ENCODE measurements at regions not wholly inside any gene's neighbourhood (a gene's known extent, or its start where the extent isn't known, plus 50 kb on each side); places are given as distances from the start of the nearest gene placed in this dataset.

DNA sequence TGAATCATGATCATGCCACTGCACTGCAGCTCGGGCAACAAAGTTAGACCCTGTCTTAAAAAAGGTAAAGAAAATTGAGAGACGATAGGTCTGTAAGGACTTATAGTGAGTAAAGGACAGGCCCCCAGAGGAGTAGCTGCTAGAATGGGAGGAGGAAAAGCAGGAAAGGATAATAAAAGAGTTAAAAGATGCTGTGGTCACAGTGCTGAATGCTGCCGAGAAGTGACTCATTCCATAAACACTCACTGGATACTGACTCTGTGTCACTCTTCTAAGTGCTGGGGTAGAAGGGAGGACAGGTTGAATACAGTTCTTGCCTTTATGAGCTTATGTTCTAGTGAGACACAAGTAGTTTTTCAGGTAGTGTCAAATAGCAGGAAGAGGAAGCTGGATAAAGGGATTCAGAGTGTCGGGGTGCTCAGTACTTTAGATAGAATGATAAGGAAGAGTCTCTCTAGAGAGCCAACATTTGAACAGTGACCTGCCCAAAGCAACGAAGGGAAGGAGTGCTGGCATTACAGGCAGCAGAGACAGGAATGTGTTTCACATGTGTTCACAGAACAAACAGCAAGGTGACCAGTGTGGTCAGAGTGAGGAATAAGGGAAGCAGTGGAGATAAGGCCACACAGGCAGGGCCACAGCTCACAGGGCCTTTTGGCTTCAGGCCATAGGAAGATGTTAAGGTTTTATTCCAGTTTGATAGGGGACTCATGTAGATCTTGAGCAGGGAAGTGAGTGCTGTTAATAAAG is 1240.5 kb downstream of the UQCRFS1 start:
- H4K20me1 ChIP-seq (ENCODE audit: control insufficient read depth, insufficient read depth, insufficient read length), result no peaks in the 10 kb centered on the region
- no peak overlapping the region for H2AFZ ChIP-seq (ENCODE audit: low read length)
- TF ChIP-seq, protein P1, sequence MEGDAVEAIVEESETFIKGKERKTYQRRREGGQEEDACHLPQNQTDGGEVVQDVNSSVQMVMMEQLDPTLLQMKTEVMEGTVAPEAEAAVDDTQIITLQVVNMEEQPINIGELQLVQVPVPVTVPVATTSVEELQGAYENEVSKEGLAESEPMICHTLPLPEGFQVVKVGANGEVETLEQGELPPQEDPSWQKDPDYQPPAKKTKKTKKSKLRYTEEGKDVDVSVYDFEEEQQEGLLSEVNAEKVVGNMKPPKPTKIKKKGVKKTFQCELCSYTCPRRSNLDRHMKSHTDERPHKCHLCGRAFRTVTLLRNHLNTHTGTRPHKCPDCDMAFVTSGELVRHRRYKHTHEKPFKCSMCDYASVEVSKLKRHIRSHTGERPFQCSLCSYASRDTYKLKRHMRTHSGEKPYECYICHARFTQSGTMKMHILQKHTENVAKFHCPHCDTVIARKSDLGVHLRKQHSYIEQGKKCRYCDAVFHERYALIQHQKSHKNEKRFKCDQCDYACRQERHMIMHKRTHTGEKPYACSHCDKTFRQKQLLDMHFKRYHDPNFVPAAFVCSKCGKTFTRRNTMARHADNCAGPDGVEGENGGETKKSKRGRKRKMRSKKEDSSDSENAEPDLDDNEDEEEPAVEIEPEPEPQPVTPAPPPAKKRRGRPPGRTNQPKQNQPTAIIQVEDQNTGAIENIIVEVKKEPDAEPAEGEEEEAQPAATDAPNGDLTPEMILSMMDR (conservative IDR thresholded peaks at IDR 0.05), result no peak
- no peak overlapping the region for H3K18ac ChIP-seq (ENCODE audit: insufficient read length, low read depth, low read length)
- no peak overlapping the region for H3K4me3 Mint-ChIP-seq
- no peaks in the 10 kb centered on the region for H3K9me3 ChIP-seq (ENCODE audit: control insufficient read depth, low read depth, low read length)
- no peak overlapping the region for H3K4ac ChIP-seq (ENCODE audit: low read depth, low read length)
- H2BK12ac ChIP-seq (ENCODE audit: insufficient read length, low read depth, low read length), result no peak overlapping the region
- H3K23ac ChIP-seq (ENCODE audit: insufficient read length, low read depth, low read length), result no peak overlapping the region
- no peaks in the 10 kb centered on the region for H3K79me1 ChIP-seq (ENCODE audit: insufficient read depth, low read depth, low read length, poor library complexity, severe bottlenecking)
- no peak overlapping the region for H2BK5ac ChIP-seq (ENCODE audit: insufficient read length, low read length)
- H4K5ac ChIP-seq (ENCODE audit: insufficient read length, low read depth, low read length), result no peak overlapping the region
- H3K79me2 ChIP-seq (ENCODE audit: insufficient read depth, low read length), result no peaks in the 10 kb centered on the region
- no peak overlapping the region for H2BK120ac ChIP-seq (ENCODE audit: low read depth, low read length, poor library complexity, severe bottlenecking)
- H3K4me1 Mint-ChIP-seq, result peaks cover 17 to 18% of the 10 kb centered on the region in 2 experiments
- no peak overlapping the region for H3K56ac ChIP-seq (ENCODE audit: insufficient read length, low read depth, low read length)
- H3T11ph ChIP-seq (ENCODE audit: low read length), result no peak overlapping the region
- H2AK5ac ChIP-seq (ENCODE audit: insufficient read length, low read length), result no peak overlapping the region
- no peak overlapping the region for H3K4me2 ChIP-seq (ENCODE audit: insufficient read depth, insufficient read length, low read length)
- no peak overlapping the region for H3K14ac ChIP-seq (ENCODE audit: insufficient read depth, low read length)
- no peak overlapping the region for H2BK15ac ChIP-seq (ENCODE audit: low read depth, low read length)
- H3K23me2 ChIP-seq (ENCODE audit: insufficient read length, low read depth, low read length, poor library complexity, severe bottlenecking), result no peaks in the 10 kb centered on the region
- H3K4me1 ChIP-seq (ENCODE audit: insufficient read depth, low read length), result no peaks in the 10 kb centered on the region
- no peaks in the 10 kb centered on the region for H3K36me3 Mint-ChIP-seq (ENCODE audit: insufficient read depth in 1 of 3, low read depth in 3 of 3)
- no peak overlapping the region for H4K8ac ChIP-seq (replicated peaks; ENCODE audit: insufficient read length, low read depth, low read length)
- no peak overlapping the region for H4K91ac ChIP-seq (ENCODE audit: insufficient read length, low read depth, low read length)
- no CpG with 5 or more reads among the region's 5 CpGs for WGBS (ENCODE audit: extremely low coverage, insufficient read length, low lambda C conversion rate)
- no peaks in the 10 kb centered on the region; the same call in 1 of the 2 replicates for H3K27me3 Mint-ChIP-seq (ENCODE audit: low read depth)
- H3K9me3 Mint-ChIP-seq, result no peaks in the 10 kb centered on the region
- no peak overlapping the region for H3K9ac ChIP-seq (ENCODE audit: extremely low read depth, insufficient read length, low read length)
- no peak overlapping the region for H2BK20ac ChIP-seq (ENCODE audit: low read depth, low read length, poor library complexity, severe bottlenecking)
- no peak for DNase-seq
- no peak overlapping the region for H3K27ac ChIP-seq (ENCODE audit: insufficient read length, low read depth, low read length)
- peak overlapping the region in 2 of 3 experiments; percentile 17 to 81; a peak in 2 of 7 replicates for H3K27ac Mint-ChIP-seq
- no peaks in the 10 kb centered on the region for H3K27me3 ChIP-seq (ENCODE audit: insufficient read depth, low read length)
